ENCODE measurements at regions not wholly inside any gene's neighbourhood (a gene's known extent, or its start where the extent isn't known, plus 50 kb on each side); places are given as distances from the start of the nearest gene placed in this dataset.
A peak's percentile ranks its signal among the peaks of the same experiment; 100 is the strongest.
"Not testable (repeated sequence)": the region's sequence is repeated elsewhere in the genome, so short reads cannot be mapped to it uniquely, and the experiment has no call there.

DNA sequence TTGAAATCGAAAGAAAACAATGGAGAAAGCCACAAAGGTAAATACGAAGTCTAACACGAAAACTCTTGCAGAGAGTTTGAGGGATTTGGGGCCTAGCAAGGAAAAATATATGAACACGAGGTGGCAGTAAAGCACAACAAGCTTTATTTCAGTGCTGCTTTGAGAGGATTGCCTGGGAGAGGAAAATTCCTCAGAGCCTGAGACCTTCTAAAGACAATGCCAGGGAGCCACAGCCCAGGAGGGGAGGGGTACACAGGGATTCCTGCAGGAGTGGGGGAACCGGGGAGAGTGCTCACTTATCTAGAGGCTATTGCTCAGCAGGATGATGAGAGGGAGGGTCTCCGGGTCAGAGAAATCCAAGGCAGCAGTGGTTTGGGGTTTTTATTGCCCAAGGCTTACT is 134.9 kb upstream of the ADCY2 start:
- Histone ChIP-seq H3K4me3 (replicated peaks; ENCODE audit: insufficient read depth, low read length) (no peak overlapping the region), H3K27ac (replicated peaks) (no peak overlapping the region), H3K27me3 (ENCODE audit: insufficient read depth, poor library complexity, severe bottlenecking) (no peaks in the 10 kb centered on the region)
- peak in 1 of 2 experiments; percentile 11 for DNase-seq (ENCODE audit: low read depth in 1 of 2, low spot score in 1 of 2)
- TF ChIP-seq GABPA (IDR thresholded peaks at IDR 0.05; ENCODE audit: low read depth) (no peak), CTCF (IDR thresholded peaks at IDR 0.05; ENCODE audit: insufficient read depth, low read length) (peak; percentile 14), SPI1 (IDR thresholded peaks at IDR 0.05; ENCODE audit: borderline replicate concordance, low read depth) (no peak)

DNA sequence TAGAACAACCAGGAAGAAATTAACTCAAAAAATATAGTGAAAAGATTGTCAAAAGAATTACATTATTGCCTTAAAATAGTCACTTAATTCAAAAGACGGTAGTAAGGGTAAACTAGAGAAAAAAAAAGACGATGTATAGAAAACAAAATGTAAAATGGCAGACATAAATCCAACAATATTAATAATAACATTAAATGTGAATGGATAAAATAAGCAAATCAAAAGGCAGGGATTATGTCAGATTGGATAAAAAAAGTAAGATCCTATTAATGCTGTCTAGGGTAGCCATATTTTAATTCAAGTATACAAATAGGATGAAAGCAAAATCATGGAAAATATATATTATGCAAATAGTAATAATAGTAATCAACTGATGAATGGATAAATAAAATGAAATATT is 134.0 kb upstream of the ADCY2 start:
- H3K27ac ChIP-seq (replicated peaks) = no peak overlapping the region
- TF ChIP-seq SPI1 (IDR thresholded peaks at IDR 0.05; ENCODE audit: borderline replicate concordance, low read depth) (no peak), REST (IDR thresholded peaks at IDR 0.05; ENCODE audit: insufficient replicate concordance, low read depth) (no peak)
- no peak for DNase-seq (ENCODE audit: low read depth in 1 of 2, low spot score in 1 of 2)
- H3K27me3 ChIP-seq (ENCODE audit: insufficient read depth, poor library complexity, severe bottlenecking) = no peaks in the 10 kb centered on the region
- no peak overlapping the region for H3K4me3 ChIP-seq (replicated peaks; ENCODE audit: insufficient read depth, low read length)

DNA sequence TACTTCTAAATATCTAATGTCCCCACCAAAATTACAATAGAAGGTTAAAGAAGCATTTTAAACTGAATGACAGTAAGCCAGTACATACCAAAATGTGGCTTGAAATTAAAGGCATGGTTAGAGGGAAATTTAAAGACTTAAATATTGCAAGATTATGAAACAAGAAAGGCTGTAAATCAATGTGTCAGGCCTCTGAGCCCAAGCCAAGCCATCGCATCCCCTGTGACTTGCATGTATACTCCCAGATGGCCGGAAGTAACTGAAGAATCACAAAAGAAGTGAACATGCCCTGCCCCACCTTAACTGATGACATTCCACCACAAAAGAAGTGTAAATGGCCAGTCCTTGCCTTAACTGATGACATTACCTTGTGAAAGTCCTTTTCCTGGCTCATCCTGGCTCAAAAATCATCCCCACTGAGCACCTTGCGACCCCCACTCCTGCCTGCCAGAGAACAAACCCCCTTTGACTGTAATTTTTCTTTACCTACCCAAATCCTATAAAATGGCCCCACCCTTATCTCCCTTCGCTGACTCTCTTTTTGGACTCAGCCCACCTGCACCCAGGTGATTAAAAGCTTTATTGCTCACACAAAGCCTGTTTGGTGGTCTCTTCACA is 132.4 kb upstream of the ADCY2 start:
- not testable (repeated sequence) for DNase-seq (ENCODE audit: low read depth in 1 of 2, low spot score in 1 of 2); H3K4me3 ChIP-seq (replicated peaks; ENCODE audit: insufficient read depth, low read length); H3K27me3 ChIP-seq (ENCODE audit: insufficient read depth, poor library complexity, severe bottlenecking); H3K27ac ChIP-seq (replicated peaks)

GRCh38 chr5:7265776-7266175 is 130.2 kb upstream of the ADCY2 start:
- not testable (repeated sequence) for H3K4me3 ChIP-seq (replicated peaks; ENCODE audit: insufficient read depth, low read length); H3K27me3 ChIP-seq (ENCODE audit: insufficient read depth, poor library complexity, severe bottlenecking); DNase-seq (ENCODE audit: low read depth in 1 of 2, low spot score in 1 of 2); H3K27ac ChIP-seq (replicated peaks)

- H3K27me3 ChIP-seq (ENCODE audit: insufficient read depth, poor library complexity, severe bottlenecking); H3K27ac ChIP-seq (replicated peaks); H3K4me3 ChIP-seq (replicated peaks; ENCODE audit: insufficient read depth, low read length); DNase-seq (ENCODE audit: low read depth in 1 of 2, low spot score in 1 of 2): not testable (repeated sequence)
Measured at GRCh38 chr5:7268722-7269121, 127.2 kb upstream of the ADCY2 start.

DNA sequence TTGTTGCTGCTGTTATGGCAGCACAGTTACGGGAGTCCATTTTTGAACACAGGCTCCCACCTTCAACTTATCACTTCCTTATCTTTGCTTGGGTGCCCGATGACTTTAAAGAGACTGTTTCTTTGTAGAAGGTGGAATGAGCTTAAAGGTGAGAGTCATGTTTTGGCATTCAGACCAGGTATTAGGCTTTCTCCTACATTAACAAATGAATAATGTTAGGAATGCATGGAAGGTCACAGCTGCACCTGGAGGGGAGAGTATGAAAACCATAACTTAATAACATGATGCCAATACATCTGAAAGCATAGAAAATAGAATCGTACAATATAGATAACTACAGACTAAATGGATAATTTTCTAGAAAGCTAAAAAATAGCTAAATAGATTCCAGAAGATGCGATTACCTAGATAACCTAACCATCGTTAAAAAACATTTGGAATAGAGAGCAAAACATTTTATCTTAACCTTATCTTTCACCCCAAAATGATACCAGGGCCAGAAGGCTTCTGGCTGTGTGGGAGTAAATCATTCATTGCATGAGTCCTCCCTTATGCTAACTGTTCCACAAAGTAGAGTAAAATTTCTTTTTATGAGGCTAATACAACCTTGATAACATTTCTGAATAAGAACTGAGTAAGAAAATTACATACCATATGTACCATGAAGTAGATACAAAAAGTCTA is 126.2 kb upstream of the ADCY2 start:
- DNase-seq (ENCODE audit: low read depth in 1 of 2, low spot score in 1 of 2) = no peak
- Histone ChIP-seq H3K27me3 (ENCODE audit: insufficient read depth, poor library complexity, severe bottlenecking) (no peaks in the 10 kb centered on the region), H3K4me3 (replicated peaks; ENCODE audit: insufficient read depth, low read length) (no peak overlapping the region), H3K27ac (replicated peaks) (no peak overlapping the region)
- TF ChIP-seq POLR2AphosphoS5 (IDR thresholded peaks at IDR 0.05; ENCODE audit: low read depth) = no peak
- no peak for TF ChIP-seq SPI1 (IDR thresholded peaks at IDR 0.05; ENCODE audit: borderline replicate concordance, low read depth)
- TF ChIP-seq REST (IDR thresholded peaks at IDR 0.05; ENCODE audit: insufficient replicate concordance, low read depth) = no peak
- no peak for TF ChIP-seq CTCF (IDR thresholded peaks at IDR 0.05; ENCODE audit: insufficient read depth, low read length)
- TF ChIP-seq GABPA (IDR thresholded peaks at IDR 0.05; ENCODE audit: low read depth) = no peak
